Gastroesophageal sphincter (tissue), 4 donors: ENCODE measurements at regions not wholly inside any gene's neighbourhood (a gene's known extent, or its start where the extent isn't known, plus 50 kb on each side); places are given as distances from the start of the nearest gene placed in this dataset.
"Not testable (repeated sequence)": the region's sequence is repeated elsewhere in the genome, so short reads cannot be mapped to it uniquely, and the experiment has no call there.

Source experiments
- ATAC-seq: fragments of 150-250 bp; one replicate; pipeline ENCODE4 v1.9.1; 2016; ENCODE audit warnings: mild to moderate bottlenecking, moderate library complexity
- H3K27ac ChIP-seq, 4 donors: fragments of 200-600 bp; sonication (generic) in 3 of 4; 1 replicate in 3 of 4; 2 replicates in 1 of 4; pipeline ENCODE4 v1.5.1; 2016 to 2019
- H3K27me3 ChIP-seq: fragments of 200-600 bp; sonication (generic); one replicate; pipeline ENCODE4 v1.5.1; 2019
- H3K36me3 ChIP-seq, 2 donors: fragments of 200-600 bp; sonication (generic); one replicate each; pipeline ENCODE4 v1.5.1; 2019; ENCODE audit warnings: control low read depth in 1 of 2
- H3K4me1 ChIP-seq, 3 donors: fragments of 200-600 bp; sonication (generic); 1 replicate in 2 of 3; 2 replicates in 1 of 3; pipeline ENCODE4 v1.5.1; 2016 to 2019; ENCODE audit warnings: control low read depth in 2 of 3
- H3K4me3 ChIP-seq, 2 donors: fragments of 200-600 bp; sonication (generic); one replicate each; pipeline ENCODE4 v1.5.1; 2019; ENCODE audit warnings: mild to moderate bottlenecking in 1 of 2, moderate library complexity in 1 of 2
- H3K9me3 ChIP-seq, 3 donors: fragments of 200-600 bp; sonication (generic); one replicate each; pipeline ENCODE4 v1.5.1; 2017 to 2019; ENCODE audit warnings: control low read depth in 2 of 3
- CTCF ChIP-seq, 4 experiments: fragments of 200-600 bp in 2 of 4; fragments of 450-650 bp in 2 of 4; sonication (generic) in 1 of 4; IDR thresholded peaks; one replicate each; pipeline ENCODE4 v1.5.1; 2017 to 2019; ENCODE audit warnings: antibody characterized with exemption in 4 of 4, mild to moderate bottlenecking in 2 of 4, moderate library complexity in 2 of 4
- EP300 ChIP-seq: sonication (generic); formaldehyde crosslinking; IDR thresholded peaks from one replicate; pipeline ENCODE4 v1.6.1; 2017; ENCODE audit warnings: antibody characterized with exemption, mild to moderate bottlenecking
- POLR2A ChIP-seq, 2 donors: fragments of 450-650 bp; IDR thresholded peaks; one replicate each; pipeline ENCODE4 v1.6.1; 2017; ENCODE audit warnings: antibody characterized with exemption in 2 of 2, mild to moderate bottlenecking in 2 of 2, moderate library complexity in 1 of 2
- POLR2AphosphoS5 ChIP-seq: sonication (generic); formaldehyde crosslinking; IDR thresholded peaks from one replicate; pipeline ENCODE4 v1.6.1; 2017; ENCODE audit warnings: antibody characterized with exemption
- WGBS, 2 donors: methylation state at CpG; one replicate each; pipeline ENCODE4 v1.1.5; 2018; ENCODE audit warnings: low coverage in 1 of 2; 5-methylcytosine and 5-hydroxymethylcytosine counted together

DNA sequence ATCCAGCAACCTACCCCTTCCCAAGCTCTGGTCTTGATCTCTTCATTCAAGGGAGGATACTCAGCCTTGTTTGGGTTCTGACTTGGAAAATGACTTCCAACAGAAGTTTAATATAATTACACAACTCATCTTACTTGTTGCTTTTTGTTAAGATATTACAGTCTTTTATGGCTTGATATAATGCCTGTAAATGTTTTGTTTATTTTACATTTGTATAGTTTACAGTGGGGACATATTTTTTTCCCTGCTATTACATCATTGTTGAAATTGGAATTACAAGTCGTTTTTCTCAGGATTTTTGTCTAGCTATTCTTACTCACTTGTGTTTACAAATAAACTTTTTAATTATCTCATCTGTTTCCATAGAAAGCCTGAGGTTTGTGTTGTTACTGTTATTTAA is 436.0 kb downstream of the CNTNAP4 start:
- H3K36me3 ChIP-seq: no peaks in the 10 kb centered on the region
- ATAC-seq: no peak
- no peaks in the 10 kb centered on the region for H3K4me1 ChIP-seq
- H3K27ac ChIP-seq: no peak overlapping the region
- TF ChIP-seq EP300 (no peak), POLR2A (IDR thresholded peaks at IDR 0.05) (no peak), CTCF (IDR thresholded peaks at IDR 0.05) (no peak), POLR2AphosphoS5 (no peak)
- H3K9me3 ChIP-seq: no peaks in the 10 kb centered on the region
- 44 to 50% methylated on average over 1 of the region's 1 CpG for WGBS, 2 donors
- H3K4me3 ChIP-seq: no peak overlapping the region
- H3K27me3 ChIP-seq: no peaks in the 10 kb centered on the region

DNA sequence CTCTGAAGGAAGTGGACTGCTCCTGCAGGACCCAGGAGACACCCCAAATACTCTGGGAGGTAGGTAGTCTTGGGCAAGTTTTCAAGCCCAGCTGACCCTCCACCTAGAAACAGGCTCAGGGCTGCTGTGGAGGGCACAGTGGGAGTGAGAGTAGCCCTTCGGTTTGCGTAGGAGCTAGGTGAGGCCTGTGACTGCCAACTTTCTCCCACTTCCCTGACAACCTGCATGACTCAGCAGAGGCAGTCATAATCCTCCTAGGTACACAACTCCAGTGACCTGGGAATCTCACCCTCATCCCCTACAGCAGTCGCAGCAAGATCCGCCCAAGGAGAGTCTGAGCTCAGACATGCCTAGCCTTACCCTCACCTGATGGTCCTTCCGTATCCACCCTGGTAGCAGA is 439.1 kb downstream of the CNTNAP4 start:
- H3K27ac ChIP-seq, H3K36me3 ChIP-seq, H3K9me3 ChIP-seq, H3K4me1 ChIP-seq, ATAC-seq, H3K27me3 ChIP-seq, H3K4me3 ChIP-seq: not testable (repeated sequence)
- 90% methylated on average over 2 of the region's 5 CpGs; no CpG with 5 or more reads in 1 of the 2 donors for WGBS, 2 donors

- WGBS, 2 donors: 64 to 83% methylated on average over 1 of the region's 1 CpG
- no peak for TF ChIP-seq POLR2A (IDR thresholded peaks at IDR 0.05)
- TF ChIP-seq EP300: no peak
- no peak for TF ChIP-seq CTCF (IDR thresholded peaks at IDR 0.05)
- TF ChIP-seq POLR2AphosphoS5: no peak
- no peak for ATAC-seq
Observed at GRCh38 chr16:76724181-76724580, 447.0 kb downstream of the CNTNAP4 start.

DNA sequence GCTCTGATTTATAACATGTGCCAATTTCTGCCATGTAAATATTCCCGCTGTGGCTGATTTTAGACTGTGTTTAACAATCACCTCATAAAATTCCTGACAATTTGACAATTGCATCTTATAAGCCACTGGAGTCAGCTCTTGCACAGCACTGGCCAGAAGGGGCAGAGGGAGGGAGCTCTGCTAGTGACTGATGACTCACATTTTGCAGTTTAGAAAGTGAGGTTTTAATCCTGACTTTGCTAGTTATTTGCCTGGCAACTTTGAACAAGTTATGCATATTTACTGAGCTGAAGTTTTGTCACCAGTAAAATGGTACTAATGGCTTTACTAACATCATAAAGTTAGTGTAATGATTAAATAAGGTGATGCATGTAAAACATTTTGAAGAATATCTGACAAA is 452.3 kb downstream of the CNTNAP4 start:
- no peak for ATAC-seq

More at GRCh38 chr16:76724181-76724580, 447.0 kb downstream of the CNTNAP4 start:
- no peak overlapping the region for H3K27ac ChIP-seq
- no peaks in the 10 kb centered on the region for H3K9me3 ChIP-seq
- H3K4me1 ChIP-seq: no peaks in the 10 kb centered on the region
- no peak overlapping the region for H3K4me3 ChIP-seq
- H3K27me3 ChIP-seq: no peaks in the 10 kb centered on the region
- H3K36me3 ChIP-seq: no peaks in the 10 kb centered on the region

GRCh38 chr16:76732894-76733293 is 455.7 kb downstream of the CNTNAP4 start:
- no peak for ATAC-seq
- Histone ChIP-seq H3K27ac (no peak overlapping the region), H3K36me3 (no peaks in the 10 kb centered on the region), H3K27me3 (no peaks in the 10 kb centered on the region), H3K4me1 (no peaks in the 10 kb centered on the region), H3K4me3 (no peak overlapping the region), H3K9me3 (no peaks in the 10 kb centered on the region)
- TF ChIP-seq POLR2AphosphoS5: no peak
- TF ChIP-seq POLR2A (IDR thresholded peaks at IDR 0.05): no peak
- no peak for TF ChIP-seq EP300
- no peak for TF ChIP-seq CTCF (IDR thresholded peaks at IDR 0.05)

More for the DNA sequence above, 452.3 kb downstream of the CNTNAP4 start:
- Histone ChIP-seq H3K27ac (no peak overlapping the region), H3K4me1 (no peaks in the 10 kb centered on the region), H3K36me3 (no peaks in the 10 kb centered on the region), H3K9me3 (no peaks in the 10 kb centered on the region), H3K27me3 (no peaks in the 10 kb centered on the region), H3K4me3 (no peak overlapping the region)
- no peak for TF ChIP-seq POLR2A (IDR thresholded peaks at IDR 0.05)
- TF ChIP-seq CTCF (IDR thresholded peaks at IDR 0.05): no peak
- no peak for TF ChIP-seq POLR2AphosphoS5
- WGBS, 2 donors: 33 to 50% methylated on average over 1 of the region's 1 CpG

- Histone ChIP-seq H3K4me3 (no peak overlapping the region), H3K27ac (no peak overlapping the region), H3K27me3 (no peaks in the 10 kb centered on the region), H3K9me3 (peaks cover 0 to 32% (median 0%) of the 10 kb centered on the region in 3 donors), H3K4me1 (no peaks in the 10 kb centered on the region), H3K36me3 (no peaks in the 10 kb centered on the region)
- WGBS, 2 donors: 98 to 99% methylated on average over 4 of the region's 4 CpGs
- no peak for TF ChIP-seq POLR2A (IDR thresholded peaks at IDR 0.05)
- TF ChIP-seq POLR2AphosphoS5: no peak
- no peak for TF ChIP-seq CTCF (IDR thresholded peaks at IDR 0.05)
- TF ChIP-seq EP300: no peak
- no peak for ATAC-seq
Observed at GRCh38 chr16:76741623-76742022, 449.4 kb upstream of the MON1B start.
